Endothelial cell (in vitro differentiated cells): ENCODE measurements at regions not wholly inside any gene's neighbourhood (a gene's known extent, or its start where the extent isn't known, plus 50 kb on each side); places are given as distances from the start of the nearest gene placed in this dataset.

Experiments
- DNase-seq: peaks from one replicate; pipeline ENCODE4 v3.0.0; 2021; ENCODE audit warnings: low spot score
- H3K27ac Mint-ChIP-seq: one replicate; pipeline ENCODE4 v1.8.0; 2021; ENCODE audit warnings: mixed read lengths, inconsistent platforms; ENCODE audit not compliant: unreplicated experiment
- H3K27me3 Mint-ChIP-seq: one replicate; pipeline ENCODE4 v1.8.0; 2021; ENCODE audit warnings: mild to moderate bottlenecking, moderate library complexity, mixed read lengths, inconsistent platforms; ENCODE audit not compliant: unreplicated experiment
- H3K36me3 Mint-ChIP-seq: one replicate; pipeline ENCODE4 v1.8.0; 2021; ENCODE audit warnings: mild to moderate bottlenecking, low read depth, mixed read lengths, inconsistent platforms; ENCODE audit not compliant: unreplicated experiment
- H3K4me1 Mint-ChIP-seq: one replicate; pipeline ENCODE4 v1.8.0; 2021; ENCODE audit warnings: mild to moderate bottlenecking, mixed read lengths, inconsistent platforms; ENCODE audit not compliant: unreplicated experiment
- H3K4me3 Mint-ChIP-seq: one replicate; pipeline ENCODE4 v1.8.0; 2021; ENCODE audit warnings: mild to moderate bottlenecking, mixed read lengths, inconsistent platforms; ENCODE audit not compliant: unreplicated experiment
- H3K9me3 Mint-ChIP-seq: one replicate; pipeline ENCODE4 v1.8.0; 2021; ENCODE audit warnings: mixed read lengths, inconsistent platforms; ENCODE audit not compliant: unreplicated experiment
- TF ChIP-seq, protein P1 (sequence below): fragments of 200-600 bp; sonication (generic); IDR thresholded peaks from one replicate; pipeline ENCODE4 v1.5.0; 2021; ENCODE audit warnings: antibody characterized with exemption; ENCODE audit not compliant: unreplicated experiment

DNA sequence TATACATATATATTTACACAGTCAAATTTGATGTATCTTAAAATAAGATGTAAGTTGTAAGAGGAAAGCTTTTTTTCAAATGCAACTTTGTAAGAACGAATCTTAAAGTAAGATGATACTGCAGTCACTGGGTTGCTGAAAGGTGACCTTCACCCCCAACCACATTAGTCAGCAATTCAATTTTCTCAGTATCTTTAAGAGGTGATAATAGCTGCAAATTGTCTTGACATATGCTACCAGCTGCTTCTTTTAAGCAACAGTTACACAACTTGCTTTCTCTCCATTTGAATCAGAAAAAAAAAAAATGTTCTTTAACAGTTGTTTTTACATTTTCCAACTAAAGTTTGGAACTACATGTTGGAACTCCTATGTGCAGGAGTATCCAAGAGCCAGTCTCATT, 246.6 kb upstream of the CCNG1 start:
- H3K36me3 Mint-ChIP-seq: no peaks in the 10 kb centered on the region
- no peak overlapping the region for H3K4me3 Mint-ChIP-seq
- no peaks in the 10 kb centered on the region for H3K27me3 Mint-ChIP-seq
- H3K27ac Mint-ChIP-seq: no peak overlapping the region
- no peak for DNase-seq
- H3K4me1 Mint-ChIP-seq: no peaks in the 10 kb centered on the region
- H3K9me3 Mint-ChIP-seq: no peaks in the 10 kb centered on the region
- TF ChIP-seq, protein P1, sequence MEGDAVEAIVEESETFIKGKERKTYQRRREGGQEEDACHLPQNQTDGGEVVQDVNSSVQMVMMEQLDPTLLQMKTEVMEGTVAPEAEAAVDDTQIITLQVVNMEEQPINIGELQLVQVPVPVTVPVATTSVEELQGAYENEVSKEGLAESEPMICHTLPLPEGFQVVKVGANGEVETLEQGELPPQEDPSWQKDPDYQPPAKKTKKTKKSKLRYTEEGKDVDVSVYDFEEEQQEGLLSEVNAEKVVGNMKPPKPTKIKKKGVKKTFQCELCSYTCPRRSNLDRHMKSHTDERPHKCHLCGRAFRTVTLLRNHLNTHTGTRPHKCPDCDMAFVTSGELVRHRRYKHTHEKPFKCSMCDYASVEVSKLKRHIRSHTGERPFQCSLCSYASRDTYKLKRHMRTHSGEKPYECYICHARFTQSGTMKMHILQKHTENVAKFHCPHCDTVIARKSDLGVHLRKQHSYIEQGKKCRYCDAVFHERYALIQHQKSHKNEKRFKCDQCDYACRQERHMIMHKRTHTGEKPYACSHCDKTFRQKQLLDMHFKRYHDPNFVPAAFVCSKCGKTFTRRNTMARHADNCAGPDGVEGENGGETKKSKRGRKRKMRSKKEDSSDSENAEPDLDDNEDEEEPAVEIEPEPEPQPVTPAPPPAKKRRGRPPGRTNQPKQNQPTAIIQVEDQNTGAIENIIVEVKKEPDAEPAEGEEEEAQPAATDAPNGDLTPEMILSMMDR: no peak

DNA sequence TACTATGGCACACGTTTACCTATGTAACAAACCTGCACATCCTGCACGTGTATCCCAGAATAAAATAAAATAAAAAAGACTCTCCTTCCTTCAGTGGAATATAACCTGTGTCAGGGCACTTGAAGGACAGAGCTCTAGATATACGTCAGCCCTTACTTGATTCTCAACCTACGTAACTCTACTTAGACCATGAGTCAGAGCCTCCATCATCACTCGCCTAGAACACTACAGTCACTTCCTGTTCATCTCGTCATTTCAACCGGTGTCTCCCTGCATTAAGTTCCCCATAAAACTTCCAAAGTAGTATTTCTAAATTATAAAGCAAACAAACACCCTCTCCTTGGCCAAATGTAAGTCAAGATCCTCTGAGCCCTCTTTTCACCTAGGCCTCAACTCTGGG, 243.5 kb upstream of the CCNG1 start:
- H3K27ac Mint-ChIP-seq: no peak overlapping the region
- DNase-seq: no peak
- TF ChIP-seq, protein P1: no peak
- no peaks in the 10 kb centered on the region for H3K4me1 Mint-ChIP-seq
- no peaks in the 10 kb centered on the region for H3K9me3 Mint-ChIP-seq
- H3K27me3 Mint-ChIP-seq: no peaks in the 10 kb centered on the region
- no peaks in the 10 kb centered on the region for H3K36me3 Mint-ChIP-seq
- no peak overlapping the region for H3K4me3 Mint-ChIP-seq

DNA sequence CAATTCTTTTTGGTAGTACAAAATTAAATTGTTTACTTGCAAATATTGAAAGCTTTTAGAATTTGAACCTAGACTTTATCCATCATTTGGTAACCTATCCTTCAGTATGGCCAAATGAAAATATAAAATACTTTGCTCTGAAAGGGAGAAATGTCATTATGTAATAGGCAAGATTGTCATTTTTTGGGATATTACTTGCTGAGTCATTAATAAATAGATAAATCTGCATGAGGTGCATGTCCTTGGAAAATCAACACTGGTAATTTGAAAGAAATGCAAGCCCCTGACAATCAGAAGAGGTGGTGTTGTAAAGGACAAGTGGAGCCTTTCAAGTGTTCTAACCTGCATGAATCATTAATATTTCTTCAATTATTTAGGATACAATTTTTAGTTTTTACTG, 231.8 kb upstream of the CCNG1 start:
- Mint-ChIP-seq H3K27me3 (no peaks in the 10 kb centered on the region), H3K36me3 (no peaks in the 10 kb centered on the region), H3K4me1 (peaks cover 13% of the 10 kb centered on the region), H3K9me3 (no peaks in the 10 kb centered on the region), H3K4me3 (no peak overlapping the region), H3K27ac (no peak overlapping the region)
- TF ChIP-seq, protein P1: no peak
- no peak for DNase-seq

DNA sequence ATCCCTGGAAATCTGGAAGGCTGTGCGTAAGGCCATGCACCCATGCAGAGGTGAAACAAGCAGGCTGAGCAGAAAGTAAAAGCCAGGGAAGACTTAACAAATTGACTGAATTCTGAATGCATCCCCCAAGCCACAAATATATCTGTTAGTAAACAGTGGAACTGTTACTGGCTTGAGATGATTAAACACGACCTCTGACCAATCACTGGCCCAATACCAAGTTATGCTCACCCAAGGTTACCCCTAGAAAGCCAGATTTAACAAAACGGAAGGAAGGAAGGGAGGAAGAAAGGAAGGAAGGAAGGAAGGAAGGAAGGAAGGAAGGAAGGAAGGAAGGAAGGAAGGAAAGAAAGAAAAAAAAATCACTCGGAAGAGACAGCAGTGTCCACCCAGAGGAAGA, 215.8 kb upstream of the CCNG1 start:
- no peak overlapping the region for H3K4me3 Mint-ChIP-seq
- TF ChIP-seq, protein P1: no peak
- DNase-seq: no peak
- peaks cover 4% of the 10 kb centered on the region for H3K9me3 Mint-ChIP-seq
- H3K27ac Mint-ChIP-seq: no peak overlapping the region
- H3K27me3 Mint-ChIP-seq: no peaks in the 10 kb centered on the region
- H3K4me1 Mint-ChIP-seq: peaks cover 3% of the 10 kb centered on the region
- H3K36me3 Mint-ChIP-seq: no peaks in the 10 kb centered on the region

DNA sequence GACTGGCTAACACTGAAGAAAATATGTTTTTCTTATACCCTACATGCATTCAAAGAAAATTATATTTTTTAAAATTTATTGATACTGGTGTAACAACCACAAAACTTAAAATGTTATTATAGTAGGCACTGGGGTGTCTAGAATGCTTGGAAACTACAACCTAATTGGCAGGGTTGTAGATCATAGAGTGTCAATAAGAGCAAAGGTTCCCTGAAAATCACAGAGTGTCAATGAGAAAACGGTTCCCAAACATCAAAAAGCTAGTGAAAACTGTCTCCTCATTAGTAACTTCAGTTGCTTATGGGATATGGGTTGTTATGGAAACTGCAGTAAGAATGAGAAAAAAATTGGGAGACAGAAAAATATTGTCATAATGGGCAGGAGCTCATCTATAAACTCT, 214.4 kb upstream of the CCNG1 start:
- no peaks in the 10 kb centered on the region for H3K36me3 Mint-ChIP-seq
- H3K4me3 Mint-ChIP-seq: no peak overlapping the region
- no peak overlapping the region for H3K27ac Mint-ChIP-seq
- TF ChIP-seq, protein P1: no peak
- no peak for DNase-seq
- peaks cover 4% of the 10 kb centered on the region for H3K9me3 Mint-ChIP-seq
- peaks cover 3% of the 10 kb centered on the region for H3K4me1 Mint-ChIP-seq
- no peaks in the 10 kb centered on the region for H3K27me3 Mint-ChIP-seq
